HepG2 (cell line): ENCODE measurements at regions not wholly inside any gene's neighbourhood (a gene's known extent, or its start where the extent isn't known, plus 50 kb on each side); places are given as distances from the start of the nearest gene placed in this dataset.

Source experiments
- ATAC-seq: fragments of 200-7000 bp; cut with Tn5 transposase; 3 replicates; pipeline ENCODE4 v1.9.1; 2020; ENCODE audit warnings: mild to moderate bottlenecking, moderate library complexity
- BruUV-seq: library from RNA; stranded (reverse); fragments of 400-500 nt; replicated peaks from 2 replicates; lab custom pipeline; 2021; lab: Mats Ljungman, UMichigan
- CTCF ChIA-PET: fragments of 300-600 bp; formaldehyde crosslinking; extraction: SDS; loops from one replicate; lab custom pipeline; 2021; ENCODE audit warnings: low total read pairs, inconsistent platforms, low intra/inter-chr PET ratio; lab: Yijun Ruan, JAX
- POLR2A ChIA-PET: fragments of 350-600 bp; sonication (Branson Sonifier 250); formaldehyde crosslinking; loops from one replicate; lab custom pipeline; 2020; ENCODE audit warnings: antibody characterized with exemption, inconsistent platforms; lab: Yijun Ruan, JAX
- DNase-seq: peaks from one replicate; pipeline ENCODE4 v3.0.0-alpha.2; 2015; ENCODE audit warnings: low spot score
- FAIRE-seq: peaks from 3 replicates; lab custom pipeline; 2011; peaks lifted over from hg19 to GRCh38; lab: Jason Lieb, UNC
- H2AFZ ChIP-seq: one replicate; pipeline ENCODE4 v1.6.1; 2011; ENCODE audit warnings: low read length, inconsistent platforms
- H3K27ac ChIP-seq: fragments of 300-600 bp; 3 replicates; pipeline ENCODE4 v1.8.0; 2011; ENCODE audit warnings: mixed run types, mild to moderate bottlenecking, mixed read lengths, low read length, inconsistent platforms; ENCODE audit not compliant: insufficient read depth; ENCODE audit errors: extremely low read length
- H3K27me3 ChIP-seq, 2 experiments: fragments of 200-600 bp in 1 of 2; 2 replicates in 1 of 2; 3 replicates in 1 of 2; pipeline versions ENCODE4 v1.6.0 to v1.8.0; 2011; ENCODE audit warnings: low read length in 2 of 2, mild to moderate bottlenecking in 2 of 2, moderate library complexity in 2 of 2, inconsistent platforms in 1 of 2; ENCODE audit not compliant: insufficient read depth in 2 of 2, control insufficient read depth in 1 of 2
- H3K36me3 ChIP-seq, 2 experiments: fragments of 200-600 bp in 1 of 2; replicated peaks in 1 of 2; 2 replicates in 1 of 2; 3 replicates in 1 of 2; pipeline versions ENCODE4 v1.5.1 to v1.8.0; 2011; ENCODE audit warnings: low read length in 2 of 2, inconsistent platforms in 1 of 2; ENCODE audit not compliant: insufficient read depth in 2 of 2, control insufficient read depth in 1 of 2
- H3K4me1 ChIP-seq: 2 replicates; pipeline ENCODE4 v1.5.1; 2012; ENCODE audit warnings: low read length, inconsistent platforms; ENCODE audit not compliant: insufficient read depth
- H3K4me2 ChIP-seq: 2 replicates; pipeline ENCODE4 v1.6.0; 2011; ENCODE audit warnings: low read depth, low read length, inconsistent platforms
- H3K4me3 ChIP-seq, 3 experiments: fragments of 200-600 bp in 1 of 3; sonication (generic), shearing (Covaris generic) in 1 of 3; replicated peaks in 1 of 3; 2 replicates each; pipeline ENCODE4 v1.5.1; 2011 to 2016; ENCODE audit warnings: low read length in 3 of 3, inconsistent platforms in 2 of 3, low read depth in 2 of 3, mild to moderate bottlenecking in 2 of 3, control low read depth in 1 of 3, mixed read lengths in 1 of 3; ENCODE audit not compliant: insufficient read depth in 1 of 3
- H3K79me2 ChIP-seq: one replicate; pipeline ENCODE4 v1.6.1; 2011; ENCODE audit warnings: low read length, inconsistent platforms; ENCODE audit not compliant: insufficient read depth
- H3K9ac ChIP-seq: 2 replicates; pipeline ENCODE4 v1.6.0; 2011; ENCODE audit warnings: mild to moderate bottlenecking, low read depth, low read length, inconsistent platforms; ENCODE audit not compliant: insufficient read depth
- H3K9me3 ChIP-seq: 2 replicates; pipeline ENCODE4 v1.5.1; 2012; ENCODE audit warnings: mild to moderate bottlenecking, low read length
- H4K20me1 ChIP-seq: 2 replicates; pipeline ENCODE4 v1.6.0; 2011; ENCODE audit warnings: inconsistent platforms, mild to moderate bottlenecking, low read length, moderate library complexity; ENCODE audit not compliant: insufficient read depth
- HIVEP1 ChIP-seq: sonication (generic); formaldehyde crosslinking; IDR thresholded peaks from 2 replicates; pipeline ENCODE4 v1.4.0; 2020; ENCODE audit warnings: mild to moderate bottlenecking, missing genetic modification reagents
- KDM6A ChIP-seq: IDR thresholded peaks from 2 replicates; pipeline ENCODE4 v1.6.1; 2016; ENCODE audit warnings: low read depth
- NKX3-1 ChIP-seq: sonication (generic); formaldehyde crosslinking; IDR thresholded peaks from 2 replicates; pipeline ENCODE4 v1.5.0; 2020; ENCODE audit warnings: missing genetic modification reagents
- REL ChIP-seq: sonication (generic); formaldehyde crosslinking; conservative IDR thresholded peaks from 2 replicates; pipeline ENCODE4 v1.8.0; 2022; ENCODE audit warnings: mild to moderate bottlenecking, missing genetic modification reagents, moderate library complexity
- ZNF232 ChIP-seq: sonication (generic); formaldehyde crosslinking; IDR thresholded peaks from 2 replicates; pipeline ENCODE4 v1.4.0; 2020; ENCODE audit warnings: missing genetic modification reagents, borderline replicate concordance
- WGBS: methylation state at CpG from one replicate; pipeline ENCODE4 v1.1.6; 2017; ENCODE audit warnings: low lambda C conversion rate; 5-methylcytosine and 5-hydroxymethylcytosine counted together
- in situ Hi-C: cut with HindIII; loops from 2 replicates; pipeline ENCODE4 v1.10.0; 2017; ENCODE audit warnings: low pct_unique_long_range_greater_than_20kb; ENCODE audit not compliant: extremely low pct_ligation_motif_present
- intact Hi-C: fragments of 100-400 bp; cut with micrococcal nuclease; formaldehyde crosslinking; loops from one replicate; pipeline ENCODE4 v1.10.0; 2022; ENCODE audit not compliant: unreplicated experiment
- TF ChIP-seq, protein P1 (sequence below): sonication (generic); formaldehyde crosslinking; IDR thresholded peaks from 2 replicates; pipeline ENCODE4 v1.4.0; 2020; ENCODE audit warnings: mild to moderate bottlenecking, missing genetic modification reagents
- TF ChIP-seq, protein P2 (sequence below): sonication (generic); formaldehyde crosslinking; IDR thresholded peaks from 2 replicates; pipeline ENCODE4 v1.4.0; 2020; ENCODE audit warnings: missing genetic modification reagents; ENCODE audit errors: not compliant biosample characterization
- TF ChIP-seq, protein P3 (sequence below): sonication (generic); formaldehyde crosslinking; IDR thresholded peaks from 2 replicates; pipeline ENCODE4 v1.5.1; 2020; ENCODE audit warnings: mild to moderate bottlenecking, missing genetic modification reagents, borderline replicate concordance

DNA sequence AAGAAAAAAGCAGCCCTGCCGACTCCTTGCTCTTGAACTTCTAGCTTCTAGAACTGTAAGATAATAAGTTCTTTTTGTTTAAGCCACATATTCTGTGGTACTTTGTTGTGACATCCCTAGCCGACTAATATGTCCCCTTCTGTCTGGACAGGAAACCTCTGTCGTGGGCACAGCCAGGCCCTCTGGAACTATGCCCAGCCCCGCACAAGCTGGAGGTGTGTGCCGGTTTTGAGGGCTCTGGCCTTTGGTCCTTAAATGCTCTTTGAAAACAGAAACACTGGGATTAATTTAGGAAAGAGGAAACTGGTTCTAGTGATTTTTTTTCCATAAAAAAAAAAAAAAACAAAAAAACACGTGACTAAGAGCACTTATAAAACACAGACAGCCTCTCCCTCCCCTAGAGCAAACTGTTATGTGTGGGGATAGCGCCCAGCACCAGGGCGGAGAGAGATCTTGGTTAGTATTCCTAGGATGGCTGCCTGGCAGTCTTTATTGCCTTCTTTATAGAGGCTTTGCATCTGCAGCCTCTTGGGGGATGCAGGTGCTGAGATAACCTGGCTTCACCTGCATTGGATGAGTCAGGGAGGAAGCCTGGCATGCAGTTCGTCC is 244.3 kb downstream of the NFATC2 start (continued):
- TF ChIP-seq KDM6A (CRISPR knock-in tag) (no peak), ZNF232 (CRISPR knock-in tag) (no peak), REL (CRISPR knock-in tag) (no peak), HIVEP1 (CRISPR knock-in tag) (no peak), NKX3-1 (CRISPR knock-in tag) (no peak)
- TF ChIP-seq, protein P1, sequence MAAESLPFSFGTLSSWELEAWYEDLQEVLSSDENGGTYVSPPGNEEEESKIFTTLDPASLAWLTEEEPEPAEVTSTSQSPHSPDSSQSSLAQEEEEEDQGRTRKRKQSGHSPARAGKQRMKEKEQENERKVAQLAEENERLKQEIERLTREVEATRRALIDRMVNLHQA, result no peak
- TF ChIP-seq, protein P2, sequence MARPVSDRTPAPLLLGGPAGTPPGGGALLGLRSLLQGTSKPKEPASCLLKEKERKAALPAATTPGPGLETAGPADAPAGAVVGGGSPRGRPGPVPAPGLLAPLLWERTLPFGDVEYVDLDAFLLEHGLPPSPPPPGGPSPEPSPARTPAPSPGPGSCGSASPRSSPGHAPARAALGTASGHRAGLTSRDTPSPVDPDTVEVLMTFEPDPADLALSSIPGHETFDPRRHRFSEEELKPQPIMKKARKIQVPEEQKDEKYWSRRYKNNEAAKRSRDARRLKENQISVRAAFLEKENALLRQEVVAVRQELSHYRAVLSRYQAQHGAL (CRISPR knock-in tag), result no peak

DNA sequence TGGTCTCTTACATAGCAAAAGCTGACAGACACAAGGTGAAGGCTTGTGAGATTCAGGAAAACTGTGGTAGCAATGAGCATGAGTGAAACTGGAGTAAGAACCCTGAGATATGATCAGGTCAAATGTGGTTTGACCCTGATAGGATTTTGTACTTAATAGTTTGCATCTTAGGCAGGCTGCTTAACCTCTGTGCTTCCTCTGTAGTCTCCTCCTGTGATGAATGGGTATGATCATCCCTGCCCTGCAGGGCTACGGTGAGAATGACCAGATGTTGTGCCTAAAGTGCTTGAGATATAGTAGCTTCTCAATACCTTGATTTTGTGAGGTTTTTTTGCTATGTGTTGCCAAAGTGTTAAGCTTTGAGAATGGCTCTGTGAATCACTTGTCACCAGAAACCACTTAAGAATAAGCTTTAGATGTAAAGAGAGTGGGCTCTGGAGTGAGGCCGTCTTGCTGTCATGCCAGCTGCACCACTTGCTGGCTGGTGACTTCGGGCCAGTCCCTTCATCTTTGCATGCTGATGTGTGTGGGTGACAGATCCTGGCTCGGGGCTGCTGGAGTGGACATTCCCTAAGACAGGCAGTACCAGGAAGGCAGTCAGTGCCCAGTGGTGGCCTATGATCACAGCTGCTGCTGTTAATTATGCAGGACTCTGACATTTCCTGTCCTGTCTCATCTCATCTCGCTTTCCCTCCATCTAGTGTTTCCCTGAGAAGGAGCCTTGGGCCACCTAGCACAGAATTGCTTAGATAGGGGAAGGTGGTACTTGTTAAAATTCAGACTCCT is 254.7 kb downstream of the NFATC2 start:
- H3K36me3 ChIP-seq, result no peaks in the 10 kb centered on the region
- H3K4me3 ChIP-seq, result no peak overlapping the region
- H3K79me2 ChIP-seq, result no peaks in the 10 kb centered on the region
- no TSS peak for BruUV-seq
- H3K27ac ChIP-seq, result no peak overlapping the region
- peaks cover 0 to 30% of the 10 kb centered on the region in 2 experiments; a peak in 1 of 5 replicates for H3K27me3 ChIP-seq
- no peaks in the 10 kb centered on the region for H3K4me1 ChIP-seq
- TF ChIP-seq, protein P3, sequence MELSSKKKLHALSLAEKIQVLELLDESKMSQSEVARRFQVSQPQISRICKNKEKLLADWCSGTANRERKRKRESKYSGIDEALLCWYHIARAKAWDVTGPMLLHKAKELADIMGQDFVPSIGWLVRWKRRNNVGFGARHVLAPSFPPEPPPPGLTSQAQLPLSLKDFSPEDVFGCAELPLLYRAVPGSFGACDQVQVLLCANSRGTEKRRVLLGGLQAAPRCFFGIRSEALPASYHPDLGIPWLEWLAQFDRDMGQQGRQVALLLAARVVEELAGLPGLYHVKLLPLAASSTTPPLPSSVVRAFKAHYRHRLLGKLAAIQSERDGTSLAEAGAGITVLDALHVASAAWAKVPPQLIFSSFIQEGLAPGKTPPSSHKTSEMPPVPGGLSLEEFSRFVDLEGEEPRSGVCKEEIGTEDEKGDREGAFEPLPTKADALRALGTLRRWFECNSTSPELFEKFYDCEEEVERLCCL, result no peak
- WGBS, result 2% methylated on average over 4 of the region's 5 CpGs
- ChIA-PET CTCF (no interaction called here), POLR2A (no interaction called here)
- DNase-seq (no peak), ATAC-seq (no peak), FAIRE-seq (no peak)
- H3K4me2 ChIP-seq, result no peak overlapping the region
- no peaks in the 10 kb centered on the region for H3K9me3 ChIP-seq
- no peaks in the 10 kb centered on the region for H4K20me1 ChIP-seq
- no peak overlapping the region for H3K9ac ChIP-seq
- in situ Hi-C loops, result no loop called here
- no peak overlapping the region for H2AFZ ChIP-seq
- intact Hi-C loops, result no loop called here
